GM12878 (cell line): ENCODE measurements at regions not wholly inside any gene's neighbourhood (a gene's known extent, or its start where the extent isn't known, plus 50 kb on each side); places are given as distances from the start of the nearest gene placed in this dataset.

ENCODE experiments used
- ATAC-seq: fragments of 200-7000 bp; cut with Tn5 transposase; 3 replicates; pipeline ENCODE4 v1.9.1; 2020; ENCODE audit warnings: mild to moderate bottlenecking, moderate library complexity
- BruUV-seq: library from RNA; stranded (reverse); fragments of 400-500 nt; replicated peaks from 2 replicates; lab custom pipeline; 2021; lab: Mats Ljungman, UMichigan
- CTCF ChIA-PET: fragments of 300-600 bp; sonication (Branson Sonifier 250); formaldehyde crosslinking; extraction: SDS; loops from one replicate; lab custom pipeline; 2021; ENCODE audit warnings: inconsistent platforms; lab: Yijun Ruan, JAX
- POLR2A ChIA-PET: fragments of 350-600 bp; formaldehyde crosslinking; extraction: SDS; loops from one replicate; lab custom pipeline; 2021; ENCODE audit warnings: inconsistent platforms; lab: Charles Lee
- RAD21 ChIA-PET: fragments of 300-600 bp; sonication (Branson Sonifier 250); formaldehyde crosslinking; loops from one replicate; lab custom pipeline; 2023; ENCODE audit warnings: antibody characterized with exemption; ENCODE audit not compliant: unreplicated experiment; lab: Charles Lee
- SMC1A ChIA-PET: fragments of 300-600 bp; sonication (Branson Sonifier 250); formaldehyde crosslinking; loops from one replicate; lab custom pipeline; 2023; ENCODE audit not compliant: unreplicated experiment, uncharacterized antibody; lab: Charles Lee
- DNase-seq: peaks from one replicate; pipeline ENCODE4 v3.0.0-alpha.2; 2011; ENCODE audit warnings: low read depth, low spot score
- FAIRE-seq: peaks from 3 replicates; lab custom pipeline; 2011; peaks lifted over from hg19 to GRCh38; lab: Jason Lieb, UNC
- H2AFZ ChIP-seq: 2 replicates; pipeline ENCODE4 v1.6.0; 2011; ENCODE audit warnings: low read depth, low read length, control low read depth; ENCODE audit not compliant: control insufficient read depth
- H3K27ac ChIP-seq: 2 replicates; pipeline ENCODE4 v1.5.1; 2011; ENCODE audit warnings: control low read depth; ENCODE audit not compliant: control insufficient read depth, insufficient read depth
- H3K27me3 ChIP-seq, 2 experiments: replicated peaks in 1 of 2; 2 replicates each; pipeline versions ENCODE4 v1.6.0 to v1.6.1; 2011; ENCODE audit warnings: low read length in 1 of 2; ENCODE audit not compliant: control insufficient read depth in 2 of 2, insufficient read depth in 2 of 2
- H3K36me3 ChIP-seq, 2 experiments: 2 replicates each; pipeline ENCODE4 v1.5.1; 2011; ENCODE audit warnings: low read length in 1 of 2; ENCODE audit not compliant: control insufficient read depth in 2 of 2, insufficient read depth in 2 of 2
- H3K4me1 ChIP-seq: 2 replicates; pipeline ENCODE4 v1.6.1; 2011; ENCODE audit warnings: mild to moderate bottlenecking, low read length, moderate library complexity, mixed read lengths; ENCODE audit not compliant: control insufficient read depth, insufficient read depth
- H3K4me2 ChIP-seq: 2 replicates; pipeline ENCODE4 v1.6.0; 2011; ENCODE audit warnings: control low read depth; ENCODE audit not compliant: control insufficient read depth, insufficient read depth
- H3K4me3 ChIP-seq: fragments of 200-600 bp; sonication (generic); 2 replicates; pipeline ENCODE4 v1.5.1; 2016
- H3K79me2 ChIP-seq: 2 replicates; pipeline ENCODE4 v1.6.0; 2011; ENCODE audit warnings: low read length; ENCODE audit not compliant: control insufficient read depth, insufficient read depth
- H3K9ac ChIP-seq: 2 replicates; pipeline ENCODE4 v1.8.0; 2011; ENCODE audit warnings: low read length, control low read depth, mixed read lengths; ENCODE audit not compliant: control insufficient read depth, insufficient read depth
- H3K9me3 ChIP-seq: replicated peaks from 3 replicates; pipeline ENCODE4 v1.5.1; 2011; ENCODE audit warnings: mild to moderate bottlenecking, low read length; ENCODE audit not compliant: control insufficient read depth, insufficient read depth
- H4K20me1 ChIP-seq: 2 replicates; pipeline ENCODE4 v1.6.0; 2011; ENCODE audit not compliant: control insufficient read depth, insufficient read depth
- BCLAF1 ChIP-seq: fragments of 450-650 bp; IDR thresholded peaks from 2 replicates; pipeline ENCODE4 v1.6.1; 2017; ENCODE audit warnings: antibody characterized with exemption, mild to moderate bottlenecking, moderate library complexity
- CHD1 ChIP-seq: IDR thresholded peaks from 2 replicates; pipeline ENCODE4 v1.6.1; 2012; ENCODE audit warnings: low read depth, low read length, improper control_type of control experiment
- ELK1 ChIP-seq: IDR thresholded peaks from 2 replicates; pipeline ENCODE4 v1.6.1; 2012; ENCODE audit warnings: low read depth, low read length, improper control_type of control experiment
- EP300 ChIP-seq, 2 experiments: fragments of 150-350 bp in 1 of 2; IDR thresholded peaks; 2 replicates each; pipeline ENCODE4 v1.6.1; 2011 to 2012; ENCODE audit warnings: low read depth in 2 of 2, low read length in 2 of 2, borderline replicate concordance in 1 of 2, improper control_type of control experiment in 1 of 2, inconsistent platforms in 1 of 2; ENCODE audit not compliant: control insufficient read depth in 1 of 2
- MYC ChIP-seq: IDR thresholded peaks from 2 replicates; pipeline ENCODE4 v1.6.1; 2011; ENCODE audit warnings: mild to moderate bottlenecking, low read length, moderate library complexity, inconsistent platforms; ENCODE audit not compliant: insufficient read depth, insufficient replicate concordance, insufficient read length, severe bottlenecking
- PAX8 ChIP-seq: fragments of 450-650 bp; IDR thresholded peaks from 2 replicates; pipeline ENCODE4 v1.6.1; 2017; ENCODE audit warnings: mild to moderate bottlenecking, moderate library complexity
- WRNIP1 ChIP-seq: IDR thresholded peaks from 2 replicates; pipeline ENCODE4 v1.6.1; 2011; ENCODE audit warnings: low read depth, low read length, improper control_type of control experiment, borderline replicate concordance
- in situ Hi-C: fragments of 300-500 bp; cut with MboI; formaldehyde crosslinking; loops from 9 replicates; pipeline ENCODE4 v1.14.3; 2018; ENCODE audit warnings: mixed read lengths
- intact Hi-C: fragments of 100-400 bp; cut with micrococcal nuclease; formaldehyde crosslinking; loops from one replicate; pipeline ENCODE4 v1.14.2; 2022; ENCODE audit not compliant: unreplicated experiment

GRCh38 chr7:22622116-22622785 is 104.7 kb upstream of the IL6 start (continued):
- no peak for TF ChIP-seq CHD1
- TF ChIP-seq EP300 (IDR thresholded peaks at IDR 0.05; ENCODE audit: borderline replicate concordance in 1 of 2, control insufficient read depth in 1 of 2, low read depth in 2 of 2, low read length in 2 of 2), result no peak
- TF ChIP-seq ELK1, result no peak
- TF ChIP-seq PAX8, result no peak
- TF ChIP-seq MYC, result no peak

DNA sequence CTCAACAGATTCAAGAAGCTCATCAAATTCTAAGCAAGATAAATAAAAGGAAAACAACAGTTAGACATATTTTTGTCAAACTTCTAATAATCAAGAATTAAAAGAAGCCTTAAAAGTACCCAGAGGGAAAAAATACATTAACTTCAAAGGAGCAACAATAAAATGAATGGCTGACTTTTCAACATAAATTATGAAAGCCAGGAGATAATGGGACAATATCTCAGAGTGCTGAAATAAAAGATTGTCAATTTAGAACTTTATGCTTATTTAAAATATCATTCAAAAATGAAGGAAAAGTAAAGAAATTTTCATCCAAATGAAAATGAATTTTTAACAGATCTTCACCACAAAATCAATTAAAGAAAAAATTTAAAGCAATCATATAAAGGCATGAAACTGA is 108.5 kb upstream of the IL6 start:
- RAD21 ChIA-PET, result no interaction called here
- POLR2A ChIA-PET, result no interaction called here
- no TSS peak for BruUV-seq
- Histone ChIP-seq H3K9me3 (peaks cover 2% of the 10 kb centered on the region; the same call in 2 of the 3 replicates), H4K20me1 (no peaks in the 10 kb centered on the region), H3K27ac (no peak overlapping the region), H3K4me2 (no peak overlapping the region), H3K4me3 (no peak overlapping the region), H3K9ac (no peak overlapping the region), H3K27me3 (no peaks in the 10 kb centered on the region), H3K4me1 (no peaks in the 10 kb centered on the region), H2AFZ (no peak overlapping the region), H3K36me3 (no peaks in the 10 kb centered on the region), H3K79me2 (no peaks in the 10 kb centered on the region)
- FAIRE-seq (no peak), DNase-seq (no peak), ATAC-seq (no peak)
- TF ChIP-seq BCLAF1 (no peak), WRNIP1 (no peak)
- in situ Hi-C loops, result no loop called here
- CTCF ChIA-PET, result no interaction called here
- intact Hi-C loops, result no loop called here
- SMC1A ChIA-PET, result interaction anchor here (1.0 to 1.2 kb wide), 2 partner anchors 14 to 1118 kb away, joined by 3 read pairs; no protein-coding TSS in a partner anchor
